HAP-1 (cell line): ENCODE measurements at regions not wholly inside any gene's neighbourhood (a gene's known extent, or its start where the extent isn't known, plus 50 kb on each side); places are given as distances from the start of the nearest gene placed in this dataset.
A peak's percentile ranks its signal among the peaks of the same experiment; 100 is the strongest.

ENCODE experiments used
- DNase-seq, 2 experiments: peaks; one replicate each; pipeline ENCODE4 v3.0.0-alpha.2; 2016 to 2020; ENCODE audit warnings: low spot score in 2 of 2
- H3K27me3 ChIP-seq: fragments of 250-450 bp; sonication (Bioruptor Pico); 2 replicates; pipeline ENCODE4 v1.5.1; 2020; ENCODE audit warnings: low read depth, mild to moderate bottlenecking, moderate library complexity
- H3K36me3 ChIP-seq: fragments of 250-450 bp; sonication (Bioruptor Pico); replicated peaks from 2 replicates; pipeline ENCODE4 v1.5.1; 2020; ENCODE audit warnings: mild to moderate bottlenecking
- H3K4me1 ChIP-seq: fragments of 250-450 bp; sonication (Bioruptor Pico); 2 replicates; pipeline ENCODE4 v1.5.1; 2020; ENCODE audit warnings: mild to moderate bottlenecking
- H3K4me3 ChIP-seq: fragments of 250-450 bp; sonication (Bioruptor Pico); 2 replicates; pipeline ENCODE4 v1.5.1; 2020; ENCODE audit warnings: mild to moderate bottlenecking, moderate library complexity
- H3K9me3 ChIP-seq: fragments of 250-450 bp; sonication (Bioruptor Pico); 2 replicates; pipeline ENCODE4 v1.5.1; 2020; ENCODE audit warnings: mild to moderate bottlenecking, moderate library complexity
- in situ Hi-C: fragments of 300-500 bp; cut with MboI; formaldehyde crosslinking; loops from 3 replicates; pipeline ENCODE4 v1.14.3; 2020; ENCODE audit warnings: low sequenced_read_pairs, inconsistent platforms, mixed read lengths

- Histone ChIP-seq H3K36me3 (no peaks in the 10 kb centered on the region), H3K9me3 (peaks cover 3% of the 10 kb centered on the region; the same call in 1 of the 2 replicates), H3K4me3 (no peak overlapping the region), H3K27me3 (peaks cover 9% of the 10 kb centered on the region; the same call in 1 of the 2 replicates), H3K4me1 (peaks cover 5% of the 10 kb centered on the region)
- DNase-seq: peak in 1 of 2 experiments; percentile 52
- in situ Hi-C loops: loop anchor here (10.0 kb wide), 2 partner anchors 230 to 360 kb away; no protein-coding TSS in a partner anchor
These were observed 73.3 kb downstream of the TASL start for GRCh38 chrX:30504309-30504708.

DNA sequence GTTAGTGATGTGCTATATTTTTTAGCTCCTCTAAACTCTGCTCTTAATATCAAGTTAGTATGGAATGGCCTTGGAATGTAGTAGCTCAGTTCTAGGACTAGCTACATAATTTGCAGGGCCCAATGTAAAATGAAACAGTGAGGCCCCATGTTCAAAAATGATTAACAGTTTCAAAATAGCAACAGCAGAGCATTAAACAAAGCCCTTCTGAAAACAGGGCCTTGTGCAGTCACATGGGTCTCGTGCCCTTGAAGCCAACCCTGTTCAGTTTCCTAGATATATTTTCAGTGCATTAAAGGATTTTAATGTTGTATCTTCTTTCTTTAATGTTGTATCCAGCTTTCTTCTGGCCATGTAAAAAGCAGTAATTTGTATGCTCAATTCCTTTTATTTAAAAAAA, 82.1 kb downstream of the TASL start:
- Histone ChIP-seq H3K4me1 (peaks cover 29% of the 10 kb centered on the region), H3K9me3 (no peaks in the 10 kb centered on the region; the same call in 1 of the 2 replicates), H3K36me3 (no peaks in the 10 kb centered on the region), H3K27me3 (no peaks in the 10 kb centered on the region), H3K4me3 (no peak overlapping the region)
- in situ Hi-C loops: no loop called here
- DNase-seq: no peak

DNA sequence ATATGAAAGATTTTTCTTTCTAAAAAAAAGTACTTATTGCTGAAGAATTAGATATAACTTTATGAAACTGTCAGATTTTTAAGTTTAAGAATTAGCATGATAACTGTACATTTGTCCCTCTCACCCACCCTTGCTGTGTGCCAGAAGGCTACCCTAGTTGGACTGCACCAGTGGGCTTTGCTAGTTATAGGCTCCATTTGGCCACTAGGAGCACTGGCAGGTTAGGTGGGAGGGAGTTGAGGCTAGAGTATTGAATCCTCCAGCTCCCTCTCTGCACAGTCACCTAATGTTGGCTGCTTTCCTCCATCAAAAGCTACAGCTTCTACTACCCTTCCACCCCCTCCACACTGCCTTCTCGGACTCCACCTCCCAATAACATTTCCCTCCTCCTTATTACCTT, 84.2 kb downstream of the TASL start:
- DNase-seq: no peak
- in situ Hi-C loops: no loop called here
- H3K4me1 ChIP-seq: peaks cover 17% of the 10 kb centered on the region
- H3K27me3 ChIP-seq: no peaks in the 10 kb centered on the region
- H3K36me3 ChIP-seq: no peaks in the 10 kb centered on the region
- no peak overlapping the region for H3K4me3 ChIP-seq
- no peaks in the 10 kb centered on the region for H3K9me3 ChIP-seq

GRCh38 chrX:30489323-30489722, 88.2 kb downstream of the TASL start:
- Histone ChIP-seq H3K36me3 (no peaks in the 10 kb centered on the region), H3K4me3 (no peak overlapping the region), H3K27me3 (no peaks in the 10 kb centered on the region), H3K4me1 (no peaks in the 10 kb centered on the region; the same call in 1 of the 2 replicates), H3K9me3 (no peaks in the 10 kb centered on the region)
- DNase-seq: peak in 1 of 2 experiments; percentile 13
- in situ Hi-C loops: no loop called here

DNA sequence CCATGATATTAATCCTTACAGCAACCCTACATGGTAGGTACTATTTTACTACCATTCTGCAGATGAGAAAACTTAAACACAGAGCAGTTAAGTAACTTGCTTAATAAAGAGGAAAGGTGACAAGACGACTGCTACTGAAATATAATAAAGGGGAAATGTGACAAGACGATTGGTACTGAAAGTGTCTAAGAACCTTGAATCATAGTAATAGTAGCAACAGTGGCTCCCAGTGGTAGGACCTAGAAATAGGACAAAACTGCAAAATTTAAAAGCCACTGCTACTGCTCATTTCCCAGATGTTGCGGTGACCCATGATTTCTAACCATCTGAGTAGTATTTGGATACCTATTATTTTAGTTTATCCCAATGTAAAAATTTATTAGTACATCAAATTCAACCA, 89.5 kb downstream of the TASL start:
- in situ Hi-C loops: no loop called here
- Histone ChIP-seq H3K36me3 (no peaks in the 10 kb centered on the region), H3K27me3 (no peaks in the 10 kb centered on the region), H3K4me1 (no peaks in the 10 kb centered on the region; the same call in 1 of the 2 replicates), H3K4me3 (no peak overlapping the region), H3K9me3 (no peaks in the 10 kb centered on the region)
- DNase-seq: peak in 1 of 2 experiments; percentile 31

- in situ Hi-C loops: no loop called here
- Histone ChIP-seq H3K36me3 (no peaks in the 10 kb centered on the region), H3K27me3 (no peaks in the 10 kb centered on the region), H3K4me1 (no peaks in the 10 kb centered on the region), H3K4me3 (no peak overlapping the region), H3K9me3 (no peaks in the 10 kb centered on the region)
- DNase-seq: no peak
These were observed 93.6 kb downstream of the TASL start for GRCh38 chrX:30483996-30484395.

DNA sequence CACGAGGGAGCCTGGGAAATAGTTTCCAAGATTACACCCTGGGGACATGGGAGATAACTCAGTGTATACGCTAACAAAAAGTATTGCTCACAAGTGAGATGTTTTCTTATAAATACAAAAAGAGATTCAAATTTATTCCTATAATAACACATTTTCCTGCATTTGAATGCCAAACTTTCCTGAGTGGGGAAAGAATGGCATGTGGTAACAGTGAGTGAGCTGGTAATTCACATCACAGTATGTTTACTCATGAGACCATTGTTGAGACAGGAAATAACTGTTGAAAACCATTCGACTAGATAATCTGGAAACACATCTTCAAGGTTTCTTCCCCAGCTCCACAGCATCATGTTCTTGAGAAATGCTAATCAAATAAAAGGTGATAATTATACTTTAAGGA, 109.1 kb downstream of the TASL start:
- Histone ChIP-seq H3K9me3 (no peaks in the 10 kb centered on the region), H3K4me1 (peaks cover 8% of the 10 kb centered on the region), H3K36me3 (no peaks in the 10 kb centered on the region), H3K4me3 (no peak overlapping the region), H3K27me3 (no peaks in the 10 kb centered on the region; the same call in 1 of the 2 replicates)
- no peak for DNase-seq
- in situ Hi-C loops: no loop called here
